COR-L47 (cell line): ENCODE measurements at regions not wholly inside any gene's neighbourhood (a gene's known extent, or its start where the extent isn't known, plus 50 kb on each side); places are given as distances from the start of the nearest gene placed in this dataset.
"Not testable (repeated sequence)": the region's sequence is repeated elsewhere in the genome, so short reads cannot be mapped to it uniquely, and the experiment has no call there.

Source experiments
- DNase-seq: peaks from one replicate; lab custom pipeline; 2025; lab: John Stamatoyannopoulos, UW

DNA sequence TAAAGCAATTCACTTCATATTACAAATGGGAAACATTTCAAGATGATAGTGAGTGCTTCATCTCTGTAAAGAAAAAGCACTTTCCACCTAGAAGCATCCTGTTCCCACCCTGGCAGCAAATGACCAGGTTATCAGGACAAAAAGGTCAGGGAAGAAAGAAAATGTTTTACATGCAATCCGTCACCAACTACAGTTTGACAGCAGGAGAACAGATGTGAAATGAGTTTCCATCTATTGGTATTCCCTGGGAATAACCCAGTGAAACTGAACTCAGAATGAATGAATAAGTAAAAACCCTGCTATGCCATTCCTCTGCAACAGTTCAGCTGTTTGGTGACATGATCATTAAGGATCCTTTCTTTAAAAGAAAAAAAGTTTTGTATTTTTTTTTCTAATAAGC is 67.6 kb downstream of the HTR1A start:
- DNase-seq, result no peak

DNA sequence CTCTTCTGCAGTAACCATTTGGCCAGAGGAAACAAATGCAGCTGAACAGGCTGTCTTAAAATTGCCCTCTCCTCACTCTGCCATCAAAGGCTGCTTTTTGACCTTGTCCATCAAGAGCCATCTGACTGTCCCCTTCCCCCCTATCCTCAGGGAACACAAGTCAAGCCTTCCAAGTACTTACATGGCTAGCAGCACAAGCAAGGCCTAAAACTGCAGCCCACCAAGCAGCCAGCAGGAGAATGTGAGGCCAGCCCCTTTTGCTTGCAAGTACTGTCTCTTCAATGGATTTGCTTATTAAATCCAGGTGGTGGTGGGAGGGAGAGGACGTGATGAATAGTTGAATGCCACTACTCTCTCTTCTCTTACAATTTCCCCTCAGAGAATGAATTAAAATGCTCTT is 83.5 kb downstream of the HTR1A start:
- DNase-seq, result no peak

DNA sequence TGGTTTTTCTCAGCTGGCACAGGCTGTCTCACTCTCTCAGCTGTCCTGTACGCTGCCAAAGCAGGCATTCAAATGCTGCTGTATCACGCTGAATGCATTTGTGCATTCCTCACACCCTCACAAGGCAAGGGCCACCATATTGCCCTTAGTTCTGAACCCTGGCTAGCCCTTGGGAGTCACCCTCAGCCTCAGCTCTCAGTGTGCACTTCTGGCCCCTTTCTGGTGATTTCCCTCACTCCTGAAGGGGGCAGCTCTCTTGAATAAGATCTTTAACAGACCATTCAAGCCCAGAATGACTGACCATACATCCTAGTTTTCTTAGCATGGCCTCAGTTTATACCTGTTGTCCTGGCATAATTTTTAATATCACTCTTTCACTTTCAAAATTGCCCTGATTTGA is 84.3 kb downstream of the HTR1A start:
- no peak for DNase-seq

DNA sequence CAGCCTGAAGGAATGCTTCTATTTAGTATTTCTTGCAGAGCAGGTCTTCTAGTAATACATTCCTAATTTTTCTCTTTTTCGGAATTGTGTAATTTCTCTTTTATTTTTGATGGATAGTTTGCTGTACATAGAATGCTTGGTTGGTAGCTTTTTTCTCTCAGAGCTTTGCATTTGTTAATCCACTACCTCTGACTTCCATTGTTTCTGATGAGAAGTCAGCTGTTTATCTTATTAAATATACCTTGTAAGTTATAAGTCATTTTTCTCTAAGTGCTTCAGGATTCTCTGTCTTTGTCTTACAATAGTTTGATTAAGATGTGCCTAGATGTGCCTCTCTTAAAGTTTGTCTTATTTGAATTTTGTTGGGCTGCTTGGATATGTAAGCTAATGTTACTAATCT is 101.9 kb downstream of the HTR1A start:
- DNase-seq, result no peak

DNA sequence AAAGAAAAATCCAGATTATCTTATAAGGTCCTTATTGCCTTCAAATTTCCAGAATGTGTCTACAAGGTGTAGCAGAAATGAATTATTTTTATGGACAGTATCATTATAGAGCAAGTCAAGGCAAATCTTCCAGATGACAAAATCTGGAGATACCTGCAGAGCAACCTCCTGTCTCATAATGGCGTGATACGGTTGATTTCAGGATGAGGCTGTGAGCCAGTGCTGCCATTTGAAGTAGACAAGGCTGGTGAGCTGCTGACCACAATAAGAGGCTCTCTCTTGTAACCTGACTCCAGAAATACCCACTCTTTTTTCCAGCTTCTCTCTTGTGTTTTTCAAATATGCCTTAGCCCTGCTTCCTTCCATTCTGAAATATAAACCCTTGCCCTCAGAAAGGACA is 108.2 kb downstream of the HTR1A start:
- DNase-seq, result no peak

DNA sequence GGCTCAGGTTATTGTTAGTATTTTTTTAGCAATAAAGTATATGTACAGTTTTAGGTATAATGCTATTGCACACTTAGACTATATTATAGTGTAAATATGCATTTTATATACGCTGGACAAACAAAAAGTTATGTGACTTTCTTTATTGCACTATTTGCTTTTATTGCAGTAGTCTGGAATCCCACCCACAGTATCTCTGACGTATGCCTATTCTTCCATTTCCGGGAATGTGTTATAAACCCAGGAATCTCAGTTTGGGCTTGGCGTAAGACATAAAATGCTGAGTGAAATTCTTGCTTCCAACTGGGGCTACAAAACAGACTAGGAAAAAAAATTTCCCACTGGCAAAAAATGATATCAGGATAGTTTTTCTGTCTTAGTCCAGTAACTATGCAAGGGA is 119.1 kb downstream of the HTR1A start:
- DNase-seq, result no peak

DNA sequence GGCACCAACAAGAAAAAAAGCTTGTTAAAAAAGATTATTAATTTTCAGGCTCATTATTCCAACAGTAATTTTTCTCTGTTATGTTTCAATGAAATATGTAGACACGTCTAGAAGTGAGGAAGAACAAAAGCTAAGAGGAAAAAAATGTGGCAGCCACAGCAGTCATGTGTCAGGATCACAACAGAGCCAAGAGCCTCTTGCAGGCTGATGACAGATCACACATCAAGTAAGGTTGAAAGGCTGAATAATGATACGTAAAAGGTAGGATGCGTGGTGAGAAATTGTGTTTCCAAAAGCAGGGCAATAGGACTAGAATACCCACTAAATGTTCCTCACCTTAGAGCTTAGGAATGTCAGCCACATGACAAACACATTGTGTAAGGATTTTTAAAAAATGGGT is 124.8 kb downstream of the HTR1A start:
- no peak for DNase-seq

DNA sequence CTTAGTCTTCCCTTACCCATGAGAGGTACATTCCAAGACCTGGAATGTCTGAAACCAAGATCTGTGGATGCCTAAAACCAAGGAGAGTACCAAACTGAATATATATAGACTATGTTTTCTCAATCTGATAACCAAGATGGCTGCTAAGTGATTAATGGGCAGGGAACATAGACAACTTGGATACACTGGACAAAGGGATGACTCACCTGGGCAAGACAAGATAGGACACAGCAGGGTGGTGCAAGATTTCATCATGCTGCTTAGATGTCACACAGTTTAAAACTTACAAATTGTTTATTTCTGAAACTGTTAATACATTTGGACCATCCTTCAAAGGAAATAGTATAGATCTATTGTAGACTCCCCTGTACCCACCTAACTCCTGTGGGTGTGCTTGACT is 130.9 kb downstream of the HTR1A start:
- DNase-seq, result no peak

DNA sequence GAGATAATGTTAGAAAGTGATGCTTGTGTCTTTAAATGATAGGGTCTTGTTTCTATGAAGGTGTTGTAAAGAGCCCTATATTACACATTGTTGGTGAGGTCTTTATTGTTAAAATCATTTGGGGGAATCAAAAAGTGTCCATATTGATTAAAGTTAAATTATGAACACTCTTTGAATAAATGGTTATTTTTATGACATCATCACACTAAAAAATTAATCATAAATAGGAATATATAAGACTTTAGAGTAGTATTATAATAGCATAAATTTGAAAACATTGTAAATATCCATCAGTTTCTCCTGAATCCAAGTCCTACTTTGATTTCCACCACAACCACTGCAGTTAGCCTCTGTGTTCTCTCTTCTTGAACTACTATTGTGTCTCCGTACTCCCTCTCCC is 136.3 kb downstream of the HTR1A start:
- DNase-seq, result no peak

DNA sequence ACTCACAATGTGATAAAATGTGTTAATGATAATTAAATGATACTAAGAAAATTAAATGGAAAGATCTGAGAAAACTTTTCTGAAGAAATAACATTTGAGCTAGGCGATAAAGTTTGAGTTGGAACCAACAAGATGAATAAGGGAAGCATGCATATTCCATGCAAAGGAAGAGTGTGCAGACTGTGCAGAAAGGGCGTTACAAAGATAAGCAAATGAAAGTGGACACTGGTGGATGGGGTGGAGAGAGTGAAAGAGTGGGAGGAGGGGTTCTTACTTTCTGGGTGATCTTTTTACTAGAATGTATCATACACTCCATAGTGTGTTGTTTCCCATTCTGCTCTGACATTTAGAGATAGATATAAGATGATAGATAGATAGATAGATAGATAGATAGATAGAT is 138.7 kb downstream of the HTR1A start:
- DNase-seq, result no peak

DNA sequence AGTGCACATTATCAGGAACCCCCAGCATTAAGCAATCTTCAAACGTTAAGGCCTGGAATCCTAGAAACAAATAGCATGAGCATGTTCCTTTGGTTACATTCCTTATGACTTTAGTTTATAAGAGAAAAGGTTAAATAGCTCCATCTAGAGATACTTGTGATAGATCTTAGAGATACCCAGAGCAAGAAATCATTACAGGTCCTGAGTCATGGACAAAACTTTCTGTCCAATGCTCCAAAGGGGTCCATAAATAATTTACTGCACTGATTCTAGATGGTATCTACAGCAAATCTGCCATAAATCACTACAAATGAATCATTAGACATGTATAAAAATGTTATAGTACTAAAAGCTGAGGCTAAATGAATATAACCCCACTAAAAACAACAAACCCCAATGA is 139.6 kb downstream of the HTR1A start:
- peak; percentile 12 for DNase-seq

DNA sequence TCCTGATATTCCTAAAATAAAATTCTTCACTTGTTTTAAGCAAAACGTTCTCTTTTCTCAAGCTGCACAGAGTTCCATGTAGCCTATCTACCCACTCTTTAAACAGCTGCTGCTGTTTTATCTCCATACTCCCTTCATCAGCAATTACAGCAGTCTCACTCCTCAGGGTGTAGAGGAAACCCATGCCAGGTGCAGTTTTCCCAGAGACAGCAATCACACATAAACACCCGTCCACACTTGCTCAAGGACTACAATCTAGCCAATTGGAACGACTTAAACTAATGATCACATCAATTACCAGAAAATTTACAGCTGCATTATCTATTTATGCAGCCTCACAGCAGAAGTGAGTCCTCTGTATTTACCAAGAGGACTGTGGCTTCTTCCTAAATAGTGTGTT is 141.7 kb downstream of the HTR1A start:
- DNase-seq, result peak; percentile 79

DNA sequence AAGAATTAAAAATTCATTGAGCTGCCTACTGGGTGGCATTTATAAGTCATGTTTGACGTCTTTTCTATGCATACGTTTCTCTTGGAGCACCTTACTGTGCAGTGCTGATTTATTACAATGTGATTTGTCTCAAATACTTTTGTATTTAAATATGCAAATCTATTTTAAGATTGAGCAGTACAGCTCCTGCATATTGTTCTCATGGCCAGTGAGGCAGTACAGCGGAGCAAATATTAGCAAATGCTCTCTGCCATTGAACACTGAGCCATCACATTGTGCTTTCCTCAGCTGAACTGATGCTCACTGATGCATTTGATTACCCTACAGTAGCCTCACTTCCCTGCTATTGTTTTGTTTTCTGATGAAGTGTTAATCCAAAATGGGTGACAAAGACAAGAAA is 149.6 kb downstream of the HTR1A start:
- DNase-seq, result no peak

DNA sequence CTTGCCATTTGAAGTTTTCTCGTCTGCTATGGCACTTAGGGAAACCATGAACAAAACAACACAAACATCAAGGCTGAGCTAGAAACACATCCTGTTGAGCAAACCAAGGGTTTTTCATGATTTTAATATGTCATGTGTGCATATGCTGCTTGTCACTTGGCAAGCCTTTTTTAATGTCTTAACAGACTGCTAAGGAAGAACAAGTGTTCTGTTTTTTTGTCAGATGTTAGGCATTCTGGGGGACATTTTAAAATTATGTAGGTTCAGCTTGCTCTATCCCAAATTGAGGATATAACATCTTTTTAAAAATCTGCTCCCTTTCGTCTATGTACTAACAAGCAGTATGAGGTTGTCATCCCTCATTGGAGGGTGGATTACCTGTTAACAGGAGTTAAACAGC is 150.3 kb downstream of the HTR1A start:
- DNase-seq, result no peak

DNA sequence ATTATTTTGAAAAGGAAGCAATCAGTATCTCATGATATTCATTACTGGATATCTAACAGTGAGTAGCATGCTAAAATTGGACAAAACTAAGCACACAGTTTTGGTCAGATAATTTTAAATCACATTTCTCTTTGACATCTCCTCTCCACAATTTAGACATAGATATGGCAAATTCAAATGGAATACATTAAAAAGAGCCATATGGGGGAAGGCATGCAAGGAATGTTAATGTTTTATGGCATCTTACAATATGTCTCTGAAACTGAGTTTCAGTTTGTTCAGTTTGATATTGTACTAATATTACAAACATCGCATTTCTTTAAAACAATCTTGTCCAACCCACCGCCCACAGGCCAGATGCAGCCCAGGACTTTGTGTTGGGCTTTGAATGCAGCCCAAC is 151.0 kb downstream of the HTR1A start:
- DNase-seq, result no peak

DNA sequence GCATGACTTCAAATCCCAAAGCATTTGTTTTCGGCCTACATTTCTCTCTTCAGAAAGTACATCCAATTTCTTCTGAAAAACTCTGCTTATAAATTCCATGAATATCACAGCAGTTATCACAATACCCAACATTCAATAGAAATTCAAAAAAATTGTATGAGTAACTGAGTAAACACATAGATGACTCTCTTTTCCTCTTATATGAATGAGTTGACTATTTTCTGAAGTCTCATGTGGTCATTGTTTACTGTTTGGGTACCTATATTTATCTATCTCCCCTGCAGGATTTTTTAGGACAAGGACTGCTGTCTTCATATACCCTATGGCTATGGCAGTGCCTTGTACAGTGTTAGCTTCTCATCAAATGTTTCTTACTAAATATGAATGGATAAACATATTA is 157.1 kb downstream of the HTR1A start:
- no peak for DNase-seq

DNA sequence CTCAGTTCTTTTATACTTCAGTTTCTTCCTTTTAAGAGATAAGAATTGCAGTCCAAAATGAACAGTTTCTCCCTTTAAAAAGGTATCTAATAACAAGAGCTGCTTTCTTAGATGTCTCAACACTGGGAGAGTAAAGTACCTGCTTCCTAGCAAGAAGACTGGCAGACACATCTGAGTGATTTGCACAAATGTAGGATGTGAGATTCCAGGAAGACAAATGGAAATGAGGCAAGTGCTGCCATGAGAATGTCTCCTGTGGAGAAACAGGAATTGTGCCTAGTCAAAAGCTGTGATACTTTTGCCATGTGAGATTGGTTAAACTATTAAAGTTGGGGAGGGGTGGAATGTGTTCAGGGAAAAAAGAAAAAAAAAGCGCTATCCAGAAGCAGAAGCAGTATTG is 159.1 kb downstream of the HTR1A start:
- DNase-seq, result no peak

DNA sequence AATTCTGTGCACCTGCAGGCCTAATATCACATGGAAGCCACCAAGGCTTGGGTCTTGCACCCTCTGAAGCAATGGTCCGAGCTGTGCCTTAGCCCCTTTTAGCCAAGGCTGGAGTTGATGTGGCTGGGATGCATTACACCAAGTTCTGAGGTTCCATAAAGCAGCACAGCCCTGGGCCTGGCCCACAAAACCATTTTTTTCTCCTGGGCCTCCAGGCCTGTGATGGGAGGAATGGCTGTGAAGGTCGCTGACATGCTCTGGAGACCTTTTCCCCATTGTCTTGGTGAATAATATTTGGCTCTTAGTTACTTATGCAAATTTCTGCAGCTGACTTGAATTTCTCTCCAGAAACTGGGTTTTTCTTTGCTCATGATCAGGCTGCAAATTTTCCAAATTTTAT is 167.3 kb downstream of the HTR1A start:
- no peak for DNase-seq

DNA sequence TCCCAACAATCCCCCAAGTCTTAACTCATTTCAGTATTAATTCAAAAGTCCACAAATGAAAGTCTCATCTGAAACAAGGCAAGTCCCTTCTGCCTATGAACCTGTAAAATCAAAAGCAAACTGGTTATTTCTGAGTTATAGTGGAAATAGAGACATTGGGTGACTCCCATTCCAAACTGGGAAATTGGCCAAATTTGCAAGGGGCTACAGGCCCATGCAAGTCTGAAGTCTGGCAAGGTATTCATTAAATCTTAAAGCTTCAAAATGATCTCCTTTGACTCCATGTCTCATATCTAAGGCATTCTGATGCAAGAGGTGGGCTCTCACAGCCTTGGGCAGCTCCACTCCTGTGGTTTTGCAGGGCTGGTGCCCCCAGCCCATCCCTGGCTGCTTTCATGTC is 167.9 kb downstream of the HTR1A start:
- DNase-seq, result no peak

DNA sequence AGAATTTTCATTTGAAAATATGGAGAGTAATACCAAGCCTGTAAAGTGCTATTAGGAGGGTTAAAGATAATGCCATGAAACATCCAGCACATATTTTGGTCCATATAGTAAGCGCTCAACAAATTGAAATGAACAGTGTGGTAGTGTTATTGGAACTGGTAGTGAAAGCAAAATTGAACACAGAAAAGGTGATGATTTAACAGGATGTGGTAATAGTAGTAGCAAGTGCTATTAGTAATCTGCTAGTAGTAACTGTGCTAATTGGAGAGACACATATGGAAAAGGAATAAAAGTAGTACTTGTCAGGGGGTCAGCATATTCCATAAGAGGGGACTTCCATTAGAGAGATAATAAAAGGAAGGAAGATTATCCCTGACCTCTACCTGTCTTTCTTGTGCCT is 187.3 kb downstream of the HTR1A start:
- no peak for DNase-seq

DNA sequence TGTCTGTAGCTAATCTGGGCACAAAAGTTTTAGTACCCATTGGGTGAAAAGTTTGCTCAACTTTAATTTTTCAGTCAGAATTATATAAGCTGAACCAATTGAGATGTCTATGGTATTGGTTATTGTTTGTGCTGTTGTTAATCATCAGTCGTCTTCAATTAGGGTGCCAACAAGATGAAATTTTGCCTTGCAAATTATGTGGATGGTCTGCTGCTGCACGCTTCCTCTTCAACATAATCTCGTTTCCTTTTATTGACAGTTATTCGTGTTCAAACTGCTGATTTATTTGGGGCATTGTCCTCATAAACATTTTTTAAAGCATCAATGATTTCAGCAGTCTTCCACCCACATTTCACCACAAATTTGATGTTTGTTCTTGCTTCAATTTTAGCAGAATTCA is 194.0 kb downstream of the HTR1A start:
- no peak for DNase-seq

DNA sequence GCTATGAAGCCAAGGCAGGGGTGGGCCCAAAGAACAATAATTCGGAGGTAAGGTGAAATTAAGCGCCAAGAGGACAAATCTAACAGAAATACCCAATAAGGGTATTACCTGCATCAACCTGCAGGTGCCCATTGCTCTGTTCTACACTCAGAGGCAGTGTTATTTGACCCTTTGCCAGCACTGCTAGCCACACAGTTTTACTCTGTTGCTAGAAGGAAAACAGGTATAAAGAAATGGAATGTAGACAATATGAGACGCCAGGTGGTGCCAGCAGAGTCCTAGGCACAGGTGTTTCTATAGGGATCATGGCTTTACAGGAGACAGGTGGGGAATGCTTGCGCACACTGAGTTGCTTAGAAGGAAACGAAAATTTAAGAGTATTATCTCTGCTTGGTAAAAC is 201.3 kb downstream of the HTR1A start:
- DNase-seq, result no peak

DNA sequence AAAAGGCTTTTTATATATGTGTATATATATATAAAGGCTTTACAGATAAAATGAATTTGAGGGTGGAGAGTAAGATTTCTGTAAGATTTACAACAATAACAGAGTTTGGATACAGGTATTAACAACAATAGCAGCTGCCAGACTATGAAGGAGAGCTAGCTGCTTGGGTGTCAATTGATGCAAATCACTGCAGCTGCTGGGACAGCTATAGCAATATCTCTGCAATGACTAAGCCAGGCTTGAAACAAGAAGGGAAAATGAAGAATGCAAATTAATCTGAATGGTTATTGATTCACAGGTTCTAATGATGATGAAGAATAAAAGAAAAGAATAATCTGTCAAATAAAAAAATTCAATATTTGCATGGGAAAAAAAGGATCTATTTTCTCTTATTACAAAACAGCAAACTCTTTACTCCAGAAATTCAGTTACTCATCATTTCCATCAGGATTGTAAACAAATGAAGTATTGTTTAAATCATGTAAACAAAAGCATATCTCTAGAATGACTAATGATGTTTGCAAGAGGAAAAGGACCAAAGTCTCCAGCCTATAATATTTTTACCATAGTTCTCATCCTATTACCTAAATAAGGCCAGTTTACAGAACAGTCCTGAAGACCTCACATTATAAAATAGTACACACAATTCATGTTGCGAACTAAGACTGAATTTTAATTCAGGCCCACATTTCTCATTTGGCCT is 219.0 kb downstream of the HTR1A start:
- no peak for DNase-seq

DNA sequence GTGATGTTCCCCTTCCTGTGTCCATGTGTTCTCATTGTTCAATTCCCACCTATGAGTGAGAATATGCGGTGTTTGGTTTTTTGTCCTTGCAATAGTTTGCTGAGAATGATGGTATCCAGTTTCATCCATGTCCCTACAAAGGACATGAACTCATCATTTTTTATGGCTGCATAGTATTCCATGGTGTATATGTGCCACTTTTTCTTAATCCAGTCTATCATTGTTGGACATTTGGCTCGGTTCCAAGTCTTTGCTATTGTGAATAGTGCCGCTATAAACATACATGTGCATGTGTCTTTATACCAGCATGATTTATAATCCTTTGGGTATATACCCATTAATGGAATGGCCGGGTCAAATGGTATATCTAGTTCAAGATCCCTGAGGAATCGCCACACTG is 229.4 kb downstream of the HTR1A start:
- DNase-seq, result not testable (repeated sequence)

DNA sequence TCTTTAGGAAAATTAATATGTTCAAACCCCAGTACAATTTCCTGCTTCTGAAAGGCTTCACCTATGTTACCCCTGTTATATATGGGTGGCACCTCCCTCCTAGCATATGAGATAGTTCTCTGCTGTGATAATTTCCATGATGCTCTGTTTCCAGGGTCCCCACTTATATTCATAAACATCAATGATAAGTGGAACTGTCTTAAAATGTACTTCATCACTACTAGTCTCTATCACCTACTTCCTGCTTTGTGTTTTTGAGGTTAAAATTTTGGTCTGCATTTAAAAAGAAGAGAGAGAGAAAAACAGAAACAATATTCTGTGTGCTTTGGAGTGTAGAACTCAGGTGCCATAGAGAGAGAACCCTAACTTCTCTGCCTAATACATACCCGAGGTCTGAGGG is 234.7 kb downstream of the HTR1A start:
- DNase-seq, result no peak
